Activated CD8-positive, alpha-beta T cell treated with anti-CD3 and anti-CD28 coated beads for 36 hours (primary cell): ENCODE measurements at regions not wholly inside any gene's neighbourhood (a gene's known extent, or its start where the extent isn't known, plus 50 kb on each side); places are given as distances from the start of the nearest gene placed in this dataset.

Source experiments
- ATAC-seq: fragments of 200-7000 bp; cut with Tn5 transposase; one replicate; pipeline ENCODE4 v1.10.0; 2021; ENCODE audit warnings: mild to moderate bottlenecking, moderate library complexity
- CTCF ChIA-PET: fragments of 350-600 bp; sonication (Branson Sonifier 250); formaldehyde crosslinking; loops from one replicate; lab custom pipeline; 2021; ENCODE audit warnings: antibody characterized with exemption; lab: Charles Lee
- POLR2A ChIA-PET: fragments of 350-600 bp; sonication (Branson Sonifier 250); formaldehyde crosslinking; loops from one replicate; lab custom pipeline; 2021; ENCODE audit warnings: antibody characterized with exemption; lab: Charles Lee
- DNase-seq: peaks from one replicate; pipeline ENCODE4 v3.0.0-alpha.2; 2020
- H3K27ac Mint-ChIP-seq: one replicate; pipeline ENCODE4 v1.8.0; 2021; ENCODE audit warnings: mild to moderate bottlenecking, mixed read lengths
- H3K27me3 Mint-ChIP-seq: one replicate; pipeline ENCODE4 v1.8.0; 2021; ENCODE audit warnings: mixed read lengths
- H3K36me3 Mint-ChIP-seq: one replicate; pipeline ENCODE4 v1.8.0; 2021; ENCODE audit warnings: low read depth, mixed read lengths
- H3K4me1 Mint-ChIP-seq: one replicate; pipeline ENCODE4 v1.8.0; 2021; ENCODE audit warnings: low read depth, mixed read lengths
- H3K4me3 Mint-ChIP-seq: one replicate; pipeline ENCODE4 v1.8.0; 2021; ENCODE audit warnings: mild to moderate bottlenecking, moderate library complexity, mixed read lengths
- H3K9me3 Mint-ChIP-seq: one replicate; pipeline ENCODE4 v1.8.0; 2021; ENCODE audit warnings: mixed read lengths
- CTCF ChIP-seq: fragments of 200-600 bp; IDR thresholded peaks from one replicate; pipeline ENCODE4 v1.8.0; 2022; ENCODE audit warnings: antibody characterized with exemption, mild to moderate bottlenecking
- intact Hi-C: fragments of 100-400 bp; cut with micrococcal nuclease; formaldehyde crosslinking; loops from one replicate; pipeline ENCODE4 v1.10.0; 2022

- Mint-ChIP-seq H3K27ac (no peak overlapping the region), H3K4me1 (peaks cover 8% of the 10 kb centered on the region), H3K36me3 (no peaks in the 10 kb centered on the region), H3K27me3 (no peaks in the 10 kb centered on the region), H3K9me3 (no peaks in the 10 kb centered on the region), H3K4me3 (no peak overlapping the region)
- DNase-seq, result no peak
- TF ChIP-seq CTCF, result no peak
- POLR2A ChIA-PET, result no interaction called here
- CTCF ChIA-PET, result no interaction called here
- ATAC-seq, result no peak
- intact Hi-C loops, result no loop called here
These were observed 82.5 kb upstream of the LMNB1 start for GRCh38 chr5:126694403-126694802.

- no peak for ATAC-seq
- DNase-seq, result no peak
- no peak for TF ChIP-seq CTCF
- POLR2A ChIA-PET, result interaction anchor here (2.1 kb wide), 1 partner anchor 83 kb away, joined by 9 read pairs; no protein-coding TSS in a partner anchor
- Mint-ChIP-seq H3K4me1 (peaks cover 6% of the 10 kb centered on the region), H3K9me3 (no peaks in the 10 kb centered on the region), H3K27me3 (no peaks in the 10 kb centered on the region), H3K4me3 (no peak overlapping the region), H3K36me3 (no peaks in the 10 kb centered on the region), H3K27ac (no peak overlapping the region)
- CTCF ChIA-PET, result no interaction called here
- intact Hi-C loops, result no loop called here
These were observed 81.8 kb upstream of the LMNB1 start for GRCh38 chr5:126695091-126695490.

DNA sequence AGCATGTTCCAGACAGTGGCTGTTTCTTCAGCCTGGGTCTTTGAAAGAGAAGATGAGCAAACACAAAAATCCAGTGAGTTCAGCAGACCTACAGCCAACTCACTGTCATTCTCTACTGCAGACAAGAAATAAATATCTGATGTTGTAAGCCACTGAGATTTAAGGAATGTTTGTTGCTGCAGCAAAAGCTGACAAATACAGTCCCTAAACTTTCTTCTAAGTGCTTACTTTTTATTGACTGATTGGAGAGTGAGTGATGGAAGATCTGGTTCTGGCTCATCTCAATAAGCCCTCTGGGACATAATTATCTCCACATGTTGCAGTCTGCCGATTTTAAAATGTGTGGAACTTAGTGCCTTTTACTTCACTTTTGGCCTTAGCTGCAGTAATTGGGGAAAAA, 69.9 kb upstream of the LMNB1 start:
- intact Hi-C loops, result no loop called here
- Mint-ChIP-seq H3K36me3 (no peaks in the 10 kb centered on the region), H3K9me3 (no peaks in the 10 kb centered on the region), H3K27ac (no peak overlapping the region), H3K27me3 (no peaks in the 10 kb centered on the region), H3K4me3 (no peak overlapping the region), H3K4me1 (no peaks in the 10 kb centered on the region)
- ATAC-seq (no peak), DNase-seq (no peak)
- POLR2A ChIA-PET, result no interaction called here
- CTCF ChIA-PET, result no interaction called here
- TF ChIP-seq CTCF, result no peak

DNA sequence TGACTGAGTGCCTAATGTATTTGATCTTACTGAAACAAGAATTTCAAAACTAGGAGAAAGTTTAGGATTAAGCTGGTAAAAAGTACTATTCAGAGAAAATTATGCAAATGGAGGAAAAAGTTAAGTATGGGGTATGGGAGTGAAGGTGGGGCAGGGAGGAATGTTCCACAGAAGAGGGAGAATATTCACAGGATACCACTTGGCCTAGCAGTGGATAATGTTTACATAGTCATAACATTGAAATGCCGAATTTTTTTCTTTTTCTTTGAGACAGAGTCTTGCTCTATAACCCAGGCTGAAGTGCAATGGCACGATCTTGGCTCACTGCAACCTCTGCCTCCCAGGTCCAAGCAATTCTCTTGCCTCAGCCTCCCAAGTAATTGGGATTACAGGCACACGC, 61.2 kb upstream of the LMNB1 start:
- no peak for TF ChIP-seq CTCF
- no peak overlapping the region for H3K27ac Mint-ChIP-seq
- POLR2A ChIA-PET, result interaction anchor here (0.7 to 0.8 kb wide), 2 partner anchors 9 to 63 kb away, joined by 3 read pairs; no protein-coding TSS in a partner anchor
- ATAC-seq (no peak), DNase-seq (no peak)
- peaks cover 4% of the 10 kb centered on the region for H3K4me1 Mint-ChIP-seq
- CTCF ChIA-PET, result no interaction called here
- intact Hi-C loops, result no loop called here
- H3K27me3 Mint-ChIP-seq, result no peaks in the 10 kb centered on the region
- H3K36me3 Mint-ChIP-seq, result no peaks in the 10 kb centered on the region
- no peaks in the 10 kb centered on the region for H3K9me3 Mint-ChIP-seq
- H3K4me3 Mint-ChIP-seq, result no peak overlapping the region

DNA sequence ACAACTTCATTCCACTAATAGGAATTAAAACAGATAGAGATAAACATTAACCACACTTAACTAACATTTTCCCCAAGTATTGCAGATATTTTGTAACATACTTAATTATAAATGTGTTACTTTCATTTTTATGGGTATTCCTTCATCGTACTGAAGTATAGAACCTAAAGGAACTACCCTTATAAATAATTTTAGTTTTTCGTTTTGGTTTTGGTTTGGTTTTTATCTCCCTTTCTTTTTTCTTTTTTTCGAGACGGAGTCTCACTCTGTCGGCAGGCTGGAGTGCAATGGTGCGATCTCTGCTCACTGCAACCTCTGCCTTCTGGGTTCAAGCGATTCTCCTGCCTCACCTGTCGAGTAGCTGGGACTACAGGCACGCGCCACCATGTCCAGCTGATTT, 60.1 kb upstream of the LMNB1 start:
- intact Hi-C loops, result no loop called here
- ChIA-PET POLR2A (interaction anchor here (0.6 kb wide), 1 partner anchor 24 kb away, joined by 3 read pairs; no protein-coding TSS in a partner anchor), CTCF (interaction anchor here (0.6 kb wide), 1 partner anchor 63 kb away, joined by 3 read pairs; no protein-coding TSS in a partner anchor)
- Mint-ChIP-seq H3K36me3 (no peaks in the 10 kb centered on the region), H3K9me3 (no peaks in the 10 kb centered on the region), H3K27me3 (no peaks in the 10 kb centered on the region), H3K27ac (no peak overlapping the region), H3K4me3 (no peak overlapping the region), H3K4me1 (peaks cover 4% of the 10 kb centered on the region)
- ATAC-seq (no peak), DNase-seq (no peak)
- TF ChIP-seq CTCF, result no peak
